ENCODE measurements at regions not wholly inside any gene's neighbourhood (a gene's known extent, or its start where the extent isn't known, plus 50 kb on each side); places are given as distances from the start of the nearest gene placed in this dataset.

- TF ChIP-seq CTCF (IDR thresholded peaks at IDR 0.05; ENCODE audit: insufficient read depth, low read length, poor library complexity, severe bottlenecking) = no peak
- TF ChIP-seq EZH2phosphoT487 (conservative IDR thresholded peaks at IDR 0.05; ENCODE audit: low read length) = no peak
These were observed 186.2 kb upstream of the CTAGE1 start for GRCh38 chr18:22603902-22604301.
